H9 (cell line): ENCODE measurements at regions not wholly inside any gene's neighbourhood (a gene's known extent, or its start where the extent isn't known, plus 50 kb on each side); places are given as distances from the start of the nearest gene placed in this dataset.

Source experiments
- DNase-seq: peaks from one replicate; pipeline ENCODE4 v3.0.0-alpha.2; 2017
- H2AFZ ChIP-seq: one replicate; pipeline ENCODE4 v1.6.1; 2013; ENCODE audit warnings: mild to moderate bottlenecking, low read length, control low read depth, moderate library complexity
- H2AK5ac ChIP-seq: 2 replicates; pipeline ENCODE4 v1.6.1; 2013; ENCODE audit warnings: low read length, control low read depth, mixed read lengths; ENCODE audit not compliant: insufficient read length
- H2BK120ac ChIP-seq: one replicate; pipeline ENCODE4 v1.6.1; 2013; ENCODE audit warnings: low read depth, mild to moderate bottlenecking, low read length, control low read depth, inconsistent platforms; ENCODE audit not compliant: poor library complexity, severe bottlenecking
- H2BK12ac ChIP-seq: 2 replicates; pipeline ENCODE4 v1.6.1; 2013; ENCODE audit warnings: low read length, control low read depth, mixed read lengths, low read depth; ENCODE audit not compliant: insufficient read length
- H2BK15ac ChIP-seq: 2 replicates; pipeline ENCODE4 v1.6.1; 2013; ENCODE audit warnings: low read depth, low read length, control low read depth
- H2BK20ac ChIP-seq: one replicate; pipeline ENCODE4 v1.6.1; 2013; ENCODE audit warnings: low read depth, mild to moderate bottlenecking, low read length, control low read depth, inconsistent platforms; ENCODE audit not compliant: poor library complexity, severe bottlenecking
- H2BK5ac ChIP-seq: 2 replicates; pipeline ENCODE4 v1.6.1; 2013; ENCODE audit warnings: low read length, control low read depth, mixed read lengths; ENCODE audit not compliant: insufficient read length
- H3K14ac ChIP-seq: 2 replicates; pipeline ENCODE4 v1.6.1; 2013; ENCODE audit warnings: low read length, control low read depth; ENCODE audit not compliant: insufficient read depth
- H3K18ac ChIP-seq: 2 replicates; pipeline ENCODE4 v1.6.1; 2013; ENCODE audit warnings: low read depth, mild to moderate bottlenecking, mixed read lengths, low read length, control low read depth; ENCODE audit not compliant: insufficient read length
- H3K23ac ChIP-seq: 2 replicates; pipeline ENCODE4 v1.6.1; 2013; ENCODE audit warnings: low read length, control low read depth, mixed read lengths, low read depth; ENCODE audit not compliant: insufficient read length
- H3K23me2 ChIP-seq: 2 replicates; pipeline ENCODE4 v1.6.1; 2013; ENCODE audit warnings: low read depth, mild to moderate bottlenecking, mixed read lengths, low read length, control low read depth; ENCODE audit not compliant: insufficient read length, poor library complexity, severe bottlenecking
- H3K27ac ChIP-seq: 2 replicates; pipeline ENCODE4 v1.5.1; 2013; ENCODE audit warnings: low read length, control low read depth, mixed read lengths, low read depth; ENCODE audit not compliant: insufficient read length
- H3K27me3 ChIP-seq: 2 replicates; pipeline ENCODE4 v1.6.1; 2013; ENCODE audit warnings: low read length, control low read depth, inconsistent platforms; ENCODE audit not compliant: insufficient read depth
- H3K4ac ChIP-seq: 2 replicates; pipeline ENCODE4 v1.6.1; 2013; ENCODE audit warnings: low read depth, mild to moderate bottlenecking, control low read depth, inconsistent platforms, low read length, moderate library complexity
- H3K4me1 ChIP-seq: 2 replicates; pipeline ENCODE4 v1.6.1; 2013; ENCODE audit warnings: low read length, control low read depth, inconsistent platforms; ENCODE audit not compliant: insufficient read depth
- H3K4me2 ChIP-seq: 2 replicates; pipeline ENCODE4 v1.6.1; 2013; ENCODE audit warnings: low read length, control low read depth, mixed read lengths; ENCODE audit not compliant: insufficient read length, insufficient read depth
- H3K56ac ChIP-seq: 2 replicates; pipeline ENCODE4 v1.6.1; 2013; ENCODE audit warnings: low read depth, mild to moderate bottlenecking, mixed read lengths, low read length, control low read depth; ENCODE audit not compliant: insufficient read length
- H3K79me1 ChIP-seq: 2 replicates; pipeline ENCODE4 v1.6.1; 2013; ENCODE audit warnings: low read depth, mild to moderate bottlenecking, moderate library complexity, low read length, control low read depth, inconsistent platforms; ENCODE audit not compliant: insufficient read depth, poor library complexity, severe bottlenecking
- H3K79me2 ChIP-seq: 2 replicates; pipeline ENCODE4 v1.6.1; 2013; ENCODE audit warnings: low read length, control low read depth, inconsistent platforms; ENCODE audit not compliant: insufficient read depth
- H3K9ac ChIP-seq: 2 replicates; pipeline ENCODE4 v1.6.1; 2013; ENCODE audit warnings: low read length, control low read depth, mixed read lengths; ENCODE audit not compliant: insufficient read length; ENCODE audit errors: extremely low read depth
- H3K9me3 ChIP-seq: one replicate; pipeline ENCODE4 v1.6.1; 2013; ENCODE audit warnings: low read depth, low read length, inconsistent platforms; ENCODE audit not compliant: control insufficient read depth
- H3T11ph ChIP-seq: one replicate; pipeline ENCODE4 v1.6.1; 2013; ENCODE audit warnings: mild to moderate bottlenecking, low read length, control low read depth, inconsistent platforms
- H4K20me1 ChIP-seq: one replicate; pipeline ENCODE4 v1.6.1; 2013; ENCODE audit not compliant: control insufficient read depth, insufficient read length, insufficient read depth
- H4K5ac ChIP-seq: 2 replicates; pipeline ENCODE4 v1.6.1; 2013; ENCODE audit warnings: low read depth, mild to moderate bottlenecking, mixed read lengths, low read length, control low read depth; ENCODE audit not compliant: insufficient read length
- H4K8ac ChIP-seq: replicated peaks from 2 replicates; pipeline ENCODE4 v1.6.1; 2013; ENCODE audit warnings: low read length, control low read depth, mixed read lengths, low read depth; ENCODE audit not compliant: insufficient read length
- H4K91ac ChIP-seq: 2 replicates; pipeline ENCODE4 v1.6.1; 2013; ENCODE audit warnings: low read depth, mild to moderate bottlenecking, moderate library complexity, mixed read lengths, low read length, control low read depth; ENCODE audit not compliant: insufficient read length
- H3K27ac Mint-ChIP-seq, 3 experiments: 2 replicates in 2 of 3; 3 replicates in 1 of 3; pipeline ENCODE4 v1.8.0; 2020 to 2021; ENCODE audit warnings: mixed read lengths in 3 of 3, mild to moderate bottlenecking in 1 of 3, moderate library complexity in 1 of 3
- H3K27me3 Mint-ChIP-seq: 2 replicates; pipeline ENCODE4 v1.8.0; 2021; ENCODE audit warnings: low read depth, mild to moderate bottlenecking, moderate library complexity, mixed read lengths
- H3K36me3 Mint-ChIP-seq, 3 experiments: 2 replicates in 2 of 3; 3 replicates in 1 of 3; pipeline ENCODE4 v1.8.0; 2020 to 2021; ENCODE audit warnings: low read depth in 3 of 3, mixed read lengths in 3 of 3; ENCODE audit not compliant: insufficient read depth in 1 of 3
- H3K4me1 Mint-ChIP-seq, 2 experiments: 2 replicates each; pipeline ENCODE4 v1.8.0; 2020; ENCODE audit warnings: mixed read lengths in 2 of 2
- H3K4me3 Mint-ChIP-seq, 2 experiments: 2 replicates in 1 of 2; 3 replicates in 1 of 2; pipeline ENCODE4 v1.8.0; 2020 to 2021; ENCODE audit warnings: mild to moderate bottlenecking in 2 of 2, mixed read lengths in 2 of 2, moderate library complexity in 1 of 2
- H3K9me3 Mint-ChIP-seq, 2 experiments: 2 replicates in 1 of 2; 3 replicates in 1 of 2; pipeline ENCODE4 v1.8.0; 2020; ENCODE audit warnings: mild to moderate bottlenecking in 2 of 2, mixed read lengths in 2 of 2, moderate library complexity in 1 of 2
- WGBS: extraction: QIAGEN DNeasy Blood & Tissue Kit; methylation state at CpG from one replicate; pipeline ENCODE4 v1.1.7; 2013; ENCODE audit warnings: missing lambda C conversion rate, low lambda C conversion rate, mixed read lengths; ENCODE audit not compliant: insufficient read length; ENCODE audit errors: extremely low coverage; 5-methylcytosine and 5-hydroxymethylcytosine counted together
- TF ChIP-seq, protein P1 (sequence below): fragments of 200-600 bp; sonication (generic); conservative IDR thresholded peaks from 3 replicates; pipeline ENCODE4 v1.8.0; 2021; ENCODE audit warnings: antibody characterized with exemption, mild to moderate bottlenecking

DNA sequence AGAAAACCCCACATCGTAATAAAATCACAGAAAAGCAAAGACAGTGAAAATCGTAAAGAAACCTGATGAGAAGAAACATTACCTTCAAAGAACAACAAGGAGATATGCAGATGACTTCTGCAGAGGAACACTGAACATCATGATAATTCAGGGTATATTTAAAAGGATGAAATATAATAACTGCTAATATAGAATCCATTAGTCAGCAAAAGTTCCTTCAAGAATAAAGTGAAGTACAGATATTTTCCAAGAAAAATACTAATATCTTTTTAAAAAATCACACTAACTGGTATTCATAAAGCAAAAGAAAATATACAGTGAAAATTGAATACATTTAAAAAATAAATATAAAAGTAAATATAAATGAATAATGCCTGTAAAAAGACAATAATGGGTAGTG, 176.3 kb upstream of the VEGFC start:
- no peak overlapping the region for H2BK12ac ChIP-seq
- H3K4me3 Mint-ChIP-seq: no peak overlapping the region
- no peak overlapping the region for H3K56ac ChIP-seq
- H3K23me2 ChIP-seq: no peaks in the 10 kb centered on the region
- no peaks in the 10 kb centered on the region for H3K27me3 ChIP-seq
- no peak overlapping the region for H2AK5ac ChIP-seq
- H3K4me1 ChIP-seq: no peaks in the 10 kb centered on the region; the same call in 1 of the 2 replicates
- no peaks in the 10 kb centered on the region for H3K27me3 Mint-ChIP-seq
- H3K79me2 ChIP-seq: no peaks in the 10 kb centered on the region
- H2BK15ac ChIP-seq: no peak overlapping the region
- H3T11ph ChIP-seq: no peak overlapping the region
- H3K79me1 ChIP-seq: no peaks in the 10 kb centered on the region
- no peaks in the 10 kb centered on the region for H3K9me3 ChIP-seq
- no peak overlapping the region for H2BK20ac ChIP-seq
- no peak overlapping the region for H4K5ac ChIP-seq
- no peaks in the 10 kb centered on the region for H3K36me3 Mint-ChIP-seq
- no peak overlapping the region for H3K4ac ChIP-seq
- no peak overlapping the region for H3K9ac ChIP-seq
- no peak overlapping the region for H4K91ac ChIP-seq
- TF ChIP-seq, protein P1, sequence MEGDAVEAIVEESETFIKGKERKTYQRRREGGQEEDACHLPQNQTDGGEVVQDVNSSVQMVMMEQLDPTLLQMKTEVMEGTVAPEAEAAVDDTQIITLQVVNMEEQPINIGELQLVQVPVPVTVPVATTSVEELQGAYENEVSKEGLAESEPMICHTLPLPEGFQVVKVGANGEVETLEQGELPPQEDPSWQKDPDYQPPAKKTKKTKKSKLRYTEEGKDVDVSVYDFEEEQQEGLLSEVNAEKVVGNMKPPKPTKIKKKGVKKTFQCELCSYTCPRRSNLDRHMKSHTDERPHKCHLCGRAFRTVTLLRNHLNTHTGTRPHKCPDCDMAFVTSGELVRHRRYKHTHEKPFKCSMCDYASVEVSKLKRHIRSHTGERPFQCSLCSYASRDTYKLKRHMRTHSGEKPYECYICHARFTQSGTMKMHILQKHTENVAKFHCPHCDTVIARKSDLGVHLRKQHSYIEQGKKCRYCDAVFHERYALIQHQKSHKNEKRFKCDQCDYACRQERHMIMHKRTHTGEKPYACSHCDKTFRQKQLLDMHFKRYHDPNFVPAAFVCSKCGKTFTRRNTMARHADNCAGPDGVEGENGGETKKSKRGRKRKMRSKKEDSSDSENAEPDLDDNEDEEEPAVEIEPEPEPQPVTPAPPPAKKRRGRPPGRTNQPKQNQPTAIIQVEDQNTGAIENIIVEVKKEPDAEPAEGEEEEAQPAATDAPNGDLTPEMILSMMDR: no peak
- H3K27ac Mint-ChIP-seq: no peak overlapping the region
- no peak overlapping the region for H3K14ac ChIP-seq
- WGBS: no CpG with 5 or more reads among the region's 2 CpGs
- H2AFZ ChIP-seq: no peak overlapping the region
- H3K9me3 Mint-ChIP-seq: no peaks in the 10 kb centered on the region
- no peak for DNase-seq
- no peak overlapping the region for H3K18ac ChIP-seq
- H4K20me1 ChIP-seq: no peaks in the 10 kb centered on the region
- H3K4me2 ChIP-seq: no peak overlapping the region
- no peak overlapping the region for H2BK120ac ChIP-seq
- no peak overlapping the region for H3K27ac ChIP-seq
- no peak overlapping the region for H2BK5ac ChIP-seq
- H3K4me1 Mint-ChIP-seq: peaks cover 0 to 5% of the 10 kb centered on the region in 2 experiments
- H4K8ac ChIP-seq: no peak overlapping the region
- H3K23ac ChIP-seq: no peak overlapping the region
